HEK293T (cell line): ENCODE measurements at regions not wholly inside any gene's neighbourhood (a gene's known extent, or its start where the extent isn't known, plus 50 kb on each side); places are given as distances from the start of the nearest gene placed in this dataset.

Source experiments
- CTCF ChIA-PET: fragments of 350-600 bp; formaldehyde crosslinking; extraction: SDS; loops from one replicate; lab custom pipeline; 2021; ENCODE audit warnings: antibody characterized with exemption, inconsistent platforms; lab: Yijun Ruan, JAX
- POLR2A ChIA-PET: fragments of 350-600 bp; formaldehyde crosslinking; extraction: SDS; loops from one replicate; lab custom pipeline; 2020; ENCODE audit warnings: antibody characterized with exemption, inconsistent platforms; lab: Yijun Ruan, JAX
- DNase-seq: peaks from one replicate; pipeline ENCODE4 v3.0.0; 2012; ENCODE audit warnings: mixed read lengths; ENCODE audit errors: extremely low spot score
- ARNT ChIP-seq: fragments of 450-650 bp; IDR thresholded peaks from 2 replicates; pipeline ENCODE4 v1.6.1; 2017; ENCODE audit warnings: mild to moderate bottlenecking
- BHLHE40 ChIP-seq: fragments of 450-650 bp; IDR thresholded peaks from 2 replicates; pipeline ENCODE4 v1.6.1; 2016; ENCODE audit warnings: mild to moderate bottlenecking, moderate library complexity, borderline replicate concordance
- CTBP1 ChIP-seq: fragments of 450-650 bp; IDR thresholded peaks from 2 replicates; pipeline ENCODE4 v1.6.1; 2016; ENCODE audit warnings: borderline replicate concordance
- ELF4 ChIP-seq: fragments of 450-650 bp; IDR thresholded peaks from 2 replicates; pipeline ENCODE4 v1.6.1; 2017; ENCODE audit warnings: antibody characterized with exemption
- FOXA1 ChIP-seq: fragments of 450-650 bp; IDR thresholded peaks from 2 replicates; pipeline ENCODE4 v1.6.1; 2016; ENCODE audit warnings: mild to moderate bottlenecking
- FOXK2 ChIP-seq: fragments of 450-650 bp; IDR thresholded peaks from 2 replicates; pipeline ENCODE4 v1.6.1; 2016; ENCODE audit warnings: mild to moderate bottlenecking
- FOXM1 ChIP-seq: fragments of 450-650 bp; IDR thresholded peaks from 2 replicates; pipeline ENCODE4 v1.6.1; 2017; ENCODE audit warnings: mild to moderate bottlenecking, borderline replicate concordance
- HDGF ChIP-seq: fragments of 450-650 bp; IDR thresholded peaks from 2 replicates; pipeline ENCODE4 v1.6.1; 2017; ENCODE audit warnings: antibody characterized with exemption, borderline replicate concordance
- L3MBTL2 ChIP-seq: fragments of 450-650 bp; conservative IDR thresholded peaks from 2 replicates; pipeline ENCODE4 v1.6.1; 2016; ENCODE audit warnings: mild to moderate bottlenecking
- LEF1 ChIP-seq: fragments of 450-650 bp; IDR thresholded peaks from 2 replicates; pipeline ENCODE4 v1.6.1; 2017; ENCODE audit warnings: mild to moderate bottlenecking, borderline replicate concordance
- NFRKB ChIP-seq: fragments of 450-650 bp; IDR thresholded peaks from 2 replicates; pipeline ENCODE4 v1.6.1; 2016; ENCODE audit warnings: mild to moderate bottlenecking, moderate library complexity
- SP1 ChIP-seq: fragments of 450-650 bp; IDR thresholded peaks from 2 replicates; pipeline ENCODE4 v1.6.1; 2017
- SUZ12 ChIP-seq: fragments of 450-650 bp; IDR thresholded peaks from 2 replicates; pipeline ENCODE4 v1.6.1; 2016; ENCODE audit warnings: mild to moderate bottlenecking
- TARDBP ChIP-seq: fragments of 450-650 bp; IDR thresholded peaks from 2 replicates; pipeline ENCODE4 v1.6.1; 2016
- ZNF384 ChIP-seq: fragments of 450-650 bp; IDR thresholded peaks from 2 replicates; pipeline ENCODE4 v1.6.1; 2016
- TF ChIP-seq, protein P1 (sequence below): fragments of 450-650 bp; IDR thresholded peaks from 2 replicates; pipeline ENCODE4 v1.6.1; 2016

DNA sequence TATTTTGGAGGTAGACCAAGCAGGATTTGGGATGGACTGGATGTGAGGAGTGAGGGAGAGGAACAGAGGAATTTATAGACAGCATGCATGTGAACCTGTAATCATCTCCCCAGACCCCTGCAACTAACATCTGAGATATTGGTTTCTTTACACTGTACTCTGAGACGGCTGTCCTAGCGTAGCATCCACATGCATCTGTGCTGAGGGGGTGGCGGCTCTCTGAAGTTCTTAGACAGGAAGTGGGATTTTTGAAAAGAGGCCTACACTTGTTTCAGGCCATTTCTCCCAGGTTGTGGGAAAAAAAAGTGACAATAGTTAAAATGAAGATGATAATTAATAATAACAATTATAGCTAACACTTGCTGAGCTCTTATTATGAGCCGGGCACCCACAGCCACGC lies 150.2 kb upstream of the GATA6 start:
- TF ChIP-seq CTBP1 (no peak), TARDBP (no peak), FOXA1 (no peak), SUZ12 (no peak), FOXM1 (no peak), BHLHE40 (no peak), FOXK2 (no peak), SP1 (no peak), ARNT (no peak), ZNF384 (no peak), HDGF (no peak)
- TF ChIP-seq, protein P1, sequence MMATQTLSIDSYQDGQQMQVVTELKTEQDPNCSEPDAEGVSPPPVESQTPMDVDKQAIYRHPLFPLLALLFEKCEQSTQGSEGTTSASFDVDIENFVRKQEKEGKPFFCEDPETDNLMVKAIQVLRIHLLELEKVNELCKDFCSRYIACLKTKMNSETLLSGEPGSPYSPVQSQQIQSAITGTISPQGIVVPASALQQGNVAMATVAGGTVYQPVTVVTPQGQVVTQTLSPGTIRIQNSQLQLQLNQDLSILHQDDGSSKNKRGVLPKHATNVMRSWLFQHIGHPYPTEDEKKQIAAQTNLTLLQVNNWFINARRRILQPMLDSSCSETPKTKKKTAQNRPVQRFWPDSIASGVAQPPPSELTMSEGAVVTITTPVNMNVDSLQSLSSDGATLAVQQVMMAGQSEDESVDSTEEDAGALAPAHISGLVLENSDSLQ = no peak
- ChIA-PET CTCF (interaction anchor here (1.1 kb wide), 1 partner anchor 22 kb away, joined by 5 read pairs; no protein-coding TSS in a partner anchor), POLR2A (no interaction called here)
- no peak for DNase-seq

DNA sequence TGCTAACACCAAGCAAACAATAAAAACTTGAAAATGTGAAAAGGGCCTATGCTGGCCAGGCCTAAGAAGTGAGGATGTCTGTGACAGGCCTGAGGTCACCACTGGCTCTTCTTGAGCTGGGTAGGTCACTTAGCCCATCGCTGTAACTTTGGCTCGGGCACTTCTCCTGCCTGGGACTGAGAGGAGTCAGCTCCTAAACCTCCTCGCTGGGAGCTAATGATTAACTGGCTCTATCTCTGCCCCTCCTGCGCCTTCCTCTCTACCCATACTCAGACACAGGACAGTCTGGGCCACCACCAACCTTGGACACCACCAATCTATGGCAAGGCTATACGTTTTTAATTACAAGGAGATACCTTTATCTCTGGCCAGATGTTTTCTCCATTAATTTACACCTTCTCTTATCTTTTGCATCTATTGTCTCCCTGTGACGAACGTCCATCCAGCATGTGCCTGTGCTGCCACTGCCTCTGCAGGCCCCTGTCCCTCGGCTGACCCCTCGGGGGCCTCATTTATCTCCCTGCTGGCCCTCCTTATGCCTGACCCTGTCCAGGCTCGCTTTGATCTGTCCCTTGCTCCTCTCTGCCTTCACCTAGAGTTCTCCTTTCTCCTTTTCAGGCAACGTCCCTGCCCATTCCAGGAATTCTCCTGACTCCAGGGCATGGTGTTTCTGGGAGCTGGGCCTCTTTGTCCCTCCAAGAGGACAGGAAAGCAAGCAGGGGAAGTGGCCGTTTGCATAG lies 149.1 kb upstream of the GATA6 start:
- ChIA-PET CTCF (no interaction called here), POLR2A (no interaction called here)
- no peak for TF ChIP-seq ZNF384
- no peak for TF ChIP-seq CTBP1
- TF ChIP-seq FOXK2 = no peak
- no peak for TF ChIP-seq TARDBP
- TF ChIP-seq ELF4 = no peak
- no peak for TF ChIP-seq NFRKB
- no peak for TF ChIP-seq HDGF
- TF ChIP-seq FOXA1 = no peak
- no peak for DNase-seq

DNA sequence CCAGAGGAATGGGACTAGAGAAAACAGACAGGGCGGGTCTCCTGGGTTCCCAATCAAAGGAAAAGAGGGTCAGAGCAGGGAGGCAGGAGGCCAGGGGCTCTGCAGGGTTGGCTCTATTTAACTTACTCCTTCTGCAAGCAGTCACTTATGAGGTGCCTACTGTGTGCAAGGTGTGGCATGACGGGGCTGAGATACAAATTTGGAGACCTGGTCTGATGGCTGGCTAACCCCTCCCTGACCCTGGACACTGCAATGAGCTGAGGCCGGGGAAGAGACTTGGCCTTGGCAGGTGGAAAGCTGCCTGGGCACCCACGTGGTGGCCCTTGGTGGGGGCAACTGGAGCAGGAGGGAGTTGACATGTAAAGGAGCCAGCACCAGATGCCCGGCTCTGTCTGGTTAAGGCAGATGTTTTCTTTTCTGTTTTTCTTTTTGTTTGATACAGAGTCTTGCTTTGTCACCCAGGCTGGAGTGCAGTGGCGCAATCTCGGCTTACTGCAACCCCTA lies 148.5 kb upstream of the GATA6 start:
- ChIA-PET POLR2A (no interaction called here), CTCF (no interaction called here)
- TF ChIP-seq NFRKB = no peak
- TF ChIP-seq HDGF = no peak
- no peak for TF ChIP-seq FOXA1
- TF ChIP-seq FOXK2 = no peak
- TF ChIP-seq SP1 = no peak
- TF ChIP-seq L3MBTL2 = no peak
- no peak for TF ChIP-seq SUZ12
- TF ChIP-seq, protein P1 = no peak
- no peak for TF ChIP-seq TARDBP
- TF ChIP-seq CTBP1 = no peak
- no peak for TF ChIP-seq FOXM1
- no peak for TF ChIP-seq ELF4
- TF ChIP-seq BHLHE40 = no peak
- no peak for TF ChIP-seq LEF1
- TF ChIP-seq ARNT = no peak
- TF ChIP-seq ZNF384 = no peak
- DNase-seq = no peak

DNA sequence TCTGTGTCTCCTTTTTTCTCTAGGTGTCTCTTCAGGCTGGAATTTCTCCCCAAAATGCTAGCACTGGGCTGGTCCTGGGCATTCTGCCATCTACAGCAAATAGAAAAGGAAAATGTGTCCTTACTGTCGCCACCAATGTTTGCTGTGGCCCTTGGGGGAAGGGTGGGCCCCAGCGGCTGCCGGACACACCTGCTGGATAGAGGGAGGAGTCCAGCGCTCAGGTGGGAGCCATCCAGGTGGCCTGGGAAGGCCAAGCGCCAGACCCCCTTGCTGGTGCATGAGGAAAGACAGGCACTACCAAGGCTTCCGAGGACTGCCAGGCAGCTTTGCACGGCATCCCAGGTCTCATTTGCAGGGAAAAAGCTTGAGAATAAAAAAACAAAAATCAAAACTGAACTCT lies 147.7 kb upstream of the GATA6 start:
- DNase-seq = no peak
- ChIA-PET POLR2A (no interaction called here), CTCF (no interaction called here)
- no peak for TF ChIP-seq CTBP1
- TF ChIP-seq BHLHE40 = no peak
- TF ChIP-seq ELF4 = no peak
- no peak for TF ChIP-seq TARDBP
- no peak for TF ChIP-seq FOXK2
- TF ChIP-seq L3MBTL2 = no peak
- TF ChIP-seq FOXA1 = no peak

DNA sequence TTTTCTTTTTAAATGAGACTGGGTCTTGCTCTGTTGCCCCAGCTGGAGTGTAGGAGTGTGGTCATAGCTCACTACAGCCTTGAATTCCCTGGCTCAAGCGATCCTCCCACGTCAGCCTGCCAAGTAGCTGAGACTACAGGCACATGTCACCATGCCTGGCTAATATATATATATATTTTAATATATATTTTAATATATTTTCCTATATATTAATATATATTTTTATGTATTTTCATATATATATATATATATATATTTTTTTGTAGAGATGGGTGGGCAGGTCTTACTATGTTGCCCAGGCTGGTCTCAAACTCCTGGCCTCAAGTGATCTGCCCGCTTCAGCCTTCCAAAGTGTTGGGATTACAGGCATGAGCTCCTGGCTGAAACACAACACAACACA lies 144.5 kb upstream of the GATA6 start:
- ChIA-PET CTCF (no interaction called here), POLR2A (no interaction called here)
- no peak for DNase-seq
- TF ChIP-seq NFRKB (no peak), SP1 (no peak), TARDBP (no peak), L3MBTL2 (no peak), CTBP1 (no peak), BHLHE40 (no peak), FOXA1 (no peak), ARNT (no peak), HDGF (no peak), LEF1 (no peak), FOXM1 (no peak), SUZ12 (no peak)
- TF ChIP-seq, protein P1 = no peak

DNA sequence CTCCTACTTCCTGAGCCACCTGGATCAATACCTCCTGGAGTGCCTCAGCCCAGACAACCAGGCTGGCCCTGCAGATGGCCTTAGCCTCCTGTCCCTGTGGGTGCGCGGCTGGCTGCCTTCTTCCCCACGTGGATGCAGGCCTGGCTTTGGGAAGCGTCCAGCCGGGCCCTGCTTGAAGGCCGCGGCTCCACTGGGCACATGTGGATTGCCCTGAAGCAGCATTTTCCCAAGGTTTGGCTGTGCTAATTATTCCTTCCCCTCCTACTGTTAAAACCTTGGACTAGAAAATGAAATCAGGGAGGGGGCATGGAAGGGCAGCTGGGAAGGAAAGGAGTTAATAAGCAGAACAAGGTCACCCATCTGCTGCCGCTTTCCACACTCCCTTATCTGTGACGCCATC lies 143.0 kb upstream of the GATA6 start:
- ChIA-PET CTCF (no interaction called here), POLR2A (no interaction called here)

More for the DNA sequence above, 143.0 kb upstream of the GATA6 start:
- DNase-seq = no peak
- TF ChIP-seq SP1 = no peak
- TF ChIP-seq CTBP1 = no peak
- TF ChIP-seq HDGF = no peak
- no peak for TF ChIP-seq ZNF384
- no peak for TF ChIP-seq FOXM1
- no peak for TF ChIP-seq NFRKB
- no peak for TF ChIP-seq TARDBP
- TF ChIP-seq FOXK2 = no peak
- TF ChIP-seq FOXA1 = no peak
- no peak for TF ChIP-seq ELF4
